CD4-positive, alpha-beta T cell treated with Interleukin-17A for 1 hour (primary cell): ENCODE measurements at regions not wholly inside any gene's neighbourhood (a gene's known extent, or its start where the extent isn't known, plus 50 kb on each side); places are given as distances from the start of the nearest gene placed in this dataset.
"Not testable (repeated sequence)": the region's sequence is repeated elsewhere in the genome, so short reads cannot be mapped to it uniquely, and the experiment has no call there.

Experiments
- DNase-seq: peaks from one replicate; pipeline ENCODE4 v3.0.0-alpha.2; 2020

DNA sequence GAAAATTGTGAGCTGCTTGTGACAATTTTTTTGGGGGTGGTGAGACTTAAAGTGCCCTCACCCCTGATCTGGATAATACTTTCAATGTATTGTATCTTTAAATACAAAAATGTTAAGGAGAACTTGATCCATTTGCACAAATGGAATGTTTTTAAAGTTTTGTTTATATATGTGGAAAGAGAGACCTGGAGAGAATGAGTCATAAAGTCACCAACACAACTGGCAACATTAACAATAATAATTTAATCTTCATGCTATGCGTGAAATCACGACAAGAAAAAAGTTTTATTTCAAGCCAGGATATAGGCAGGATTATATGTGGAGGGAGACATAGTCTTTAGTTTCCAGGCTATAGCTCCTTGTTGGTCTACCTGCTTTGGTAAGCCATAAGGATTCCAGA lies 537.5 kb downstream of the GPAM start:
- DNase-seq, result no peak

DNA sequence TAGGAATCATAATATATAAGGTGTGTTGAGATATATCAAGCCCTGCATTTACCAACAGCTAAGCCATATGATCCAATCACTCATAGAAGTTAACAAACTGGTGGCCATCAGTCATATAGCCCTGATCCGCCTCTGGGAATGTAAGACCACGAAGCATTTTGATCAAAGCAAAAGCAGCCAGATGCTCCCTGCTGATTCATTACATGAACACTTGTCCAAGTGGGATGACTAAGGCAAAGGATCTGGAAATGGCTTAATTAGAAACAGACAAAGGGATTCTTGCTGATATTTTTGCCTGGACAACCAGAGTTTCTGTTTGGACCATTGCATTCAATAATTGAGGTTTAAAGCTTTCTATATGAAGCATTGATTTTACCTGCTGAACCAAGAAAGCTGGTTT lies 535.5 kb downstream of the GPAM start:
- no peak for DNase-seq

DNA sequence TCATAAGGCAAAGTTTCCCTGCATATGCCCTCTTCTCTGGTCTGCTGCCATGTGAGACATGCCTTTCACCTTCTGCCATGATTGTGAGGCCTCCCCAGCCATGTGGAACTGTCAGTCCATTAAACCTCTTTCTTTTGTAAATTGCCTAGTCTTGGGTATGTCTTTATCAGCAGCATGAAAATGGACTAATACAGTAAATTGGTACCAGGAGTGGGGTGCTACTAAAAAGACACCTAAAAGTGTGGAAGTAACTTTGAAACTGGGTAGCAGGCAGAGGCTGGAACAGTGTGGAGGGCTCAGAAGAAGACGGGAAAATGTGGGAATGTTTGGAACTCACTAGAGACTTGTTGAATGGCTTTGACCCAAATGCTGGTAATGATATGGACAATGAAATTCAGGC lies 534.5 kb downstream of the GPAM start:
- DNase-seq, result not testable (repeated sequence)

DNA sequence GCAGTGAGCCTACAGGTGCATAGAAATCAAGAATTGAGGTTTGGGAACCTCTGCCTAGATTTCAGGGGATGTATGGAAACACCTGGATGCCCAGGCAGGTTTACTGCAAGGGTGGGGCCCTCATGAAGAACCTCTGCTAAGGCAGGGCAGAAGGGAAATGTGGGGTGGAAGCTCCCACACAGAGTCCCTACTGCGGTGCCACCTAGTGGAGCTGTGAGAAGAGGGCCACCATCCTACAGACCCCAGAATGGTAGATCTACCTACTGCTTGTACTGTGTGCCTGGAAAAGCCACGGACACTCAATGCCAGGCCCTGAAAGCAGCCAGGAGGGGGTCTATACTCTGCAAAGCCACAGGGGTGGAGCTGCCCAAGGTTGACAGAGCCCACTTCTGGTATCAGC lies 533.5 kb downstream of the GPAM start:
- DNase-seq, result no peak

DNA sequence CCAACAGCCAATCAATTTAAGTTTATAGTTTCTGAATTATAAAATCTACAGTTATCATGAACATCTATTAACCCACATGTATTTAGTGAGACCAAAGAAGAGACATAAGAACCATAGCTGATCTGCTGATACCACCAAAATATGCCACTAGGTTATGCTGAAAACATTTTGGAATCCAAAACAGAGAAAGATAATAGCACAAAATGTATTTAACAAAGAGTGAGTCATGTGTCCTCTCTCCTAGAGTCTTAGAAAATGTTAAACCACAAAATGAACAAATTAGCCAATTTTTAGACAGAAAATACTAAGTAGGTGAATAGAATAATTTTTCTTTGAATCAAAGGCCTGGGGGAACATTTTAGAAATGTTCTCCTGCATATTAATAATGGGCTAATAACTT lies 527.5 kb downstream of the GPAM start:
- no peak for DNase-seq

DNA sequence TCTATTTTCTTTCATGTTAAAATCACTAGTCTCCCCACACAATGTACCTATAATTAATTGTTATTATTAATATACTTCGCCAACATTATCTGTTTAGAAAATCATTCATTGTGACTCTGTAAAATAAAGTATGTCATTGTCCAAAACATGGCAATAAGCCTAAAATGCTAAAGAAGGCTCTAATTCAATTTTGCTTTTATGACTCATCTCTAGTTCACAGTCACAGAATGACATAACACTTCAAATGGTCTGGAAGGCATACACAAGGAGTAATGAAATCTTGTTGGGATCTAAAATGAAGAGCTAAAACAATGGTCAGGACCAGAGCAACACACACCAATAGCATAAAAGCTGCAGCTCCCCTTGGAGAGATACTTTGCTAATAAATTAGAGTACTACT lies 505.8 kb downstream of the GPAM start:
- no peak for DNase-seq

DNA sequence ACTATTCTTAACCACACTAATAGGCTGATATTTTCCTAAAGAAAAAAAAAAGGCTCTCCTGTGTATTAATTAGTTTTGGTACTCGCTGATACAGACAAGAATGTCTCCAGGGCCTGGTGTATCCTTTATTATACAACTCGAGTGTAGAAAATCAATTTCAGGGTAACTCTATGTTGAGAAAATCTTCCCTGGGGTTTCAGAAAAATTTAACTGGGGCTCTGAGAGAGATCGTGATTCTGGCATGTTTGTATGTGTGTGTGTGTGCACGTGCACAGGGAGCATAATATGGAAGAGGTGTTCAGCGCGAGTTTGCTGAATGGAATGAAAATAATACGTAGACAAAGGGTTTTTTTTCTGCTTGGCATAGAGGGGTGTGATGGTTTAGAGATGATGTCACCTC lies 496.8 kb downstream of the GPAM start:
- DNase-seq, result no peak

DNA sequence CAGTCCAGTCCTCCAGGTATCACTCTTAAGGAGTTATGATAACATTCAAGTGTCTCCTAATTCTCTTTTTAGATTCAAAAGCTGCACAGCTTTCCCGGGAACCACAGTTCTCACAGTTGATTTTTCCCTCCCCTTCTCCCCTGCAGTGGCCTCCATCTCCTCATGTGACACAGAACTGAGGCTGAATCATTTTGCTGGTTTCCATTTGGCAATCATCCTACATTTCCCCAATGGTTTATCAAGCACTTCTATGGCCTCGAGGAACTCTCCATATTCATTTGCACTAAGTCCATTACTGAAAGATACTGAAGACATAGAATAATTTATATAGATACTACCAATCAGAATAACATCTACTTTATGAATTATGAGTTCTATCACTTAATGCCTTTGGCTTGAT lies 484.9 kb downstream of the GPAM start:
- no peak for DNase-seq

DNA sequence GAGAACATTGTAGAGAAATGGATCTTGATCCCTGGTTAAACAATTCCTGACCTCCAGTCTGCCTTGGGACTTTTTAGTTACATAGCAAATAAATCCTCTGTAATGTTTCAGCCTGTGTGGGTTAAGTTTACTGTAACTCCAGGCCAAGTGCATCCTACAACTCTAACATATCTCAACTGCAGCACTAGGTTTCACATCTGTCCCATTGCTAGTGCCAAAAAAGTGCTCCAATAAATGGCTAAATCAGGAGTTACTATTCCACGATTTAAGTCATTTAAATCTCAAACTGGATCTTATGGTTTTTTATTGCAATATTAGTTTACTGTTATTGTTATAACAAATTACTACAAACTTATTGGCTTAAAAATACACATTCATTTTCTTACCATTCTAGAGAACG lies 479.6 kb downstream of the GPAM start:
- no peak for DNase-seq

DNA sequence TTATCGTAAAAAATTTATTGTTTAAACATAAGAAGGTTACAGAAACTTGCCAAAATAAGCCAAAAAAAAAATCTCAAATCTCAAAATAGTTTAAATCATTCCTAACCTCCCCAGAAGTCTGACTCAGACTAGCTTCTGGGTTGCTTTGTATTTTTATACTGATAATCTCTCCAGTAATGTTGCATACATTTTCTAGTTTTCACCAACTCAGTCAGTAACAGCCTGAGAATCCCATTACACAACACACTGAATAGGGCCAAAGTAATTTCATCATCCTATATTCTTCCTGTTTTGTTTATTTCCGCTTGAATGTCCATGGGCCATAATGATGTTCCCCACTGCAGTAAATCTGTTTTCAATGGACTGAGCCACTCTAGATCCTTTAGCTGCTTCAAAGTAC lies 478.5 kb downstream of the GPAM start:
- no peak for DNase-seq

DNA sequence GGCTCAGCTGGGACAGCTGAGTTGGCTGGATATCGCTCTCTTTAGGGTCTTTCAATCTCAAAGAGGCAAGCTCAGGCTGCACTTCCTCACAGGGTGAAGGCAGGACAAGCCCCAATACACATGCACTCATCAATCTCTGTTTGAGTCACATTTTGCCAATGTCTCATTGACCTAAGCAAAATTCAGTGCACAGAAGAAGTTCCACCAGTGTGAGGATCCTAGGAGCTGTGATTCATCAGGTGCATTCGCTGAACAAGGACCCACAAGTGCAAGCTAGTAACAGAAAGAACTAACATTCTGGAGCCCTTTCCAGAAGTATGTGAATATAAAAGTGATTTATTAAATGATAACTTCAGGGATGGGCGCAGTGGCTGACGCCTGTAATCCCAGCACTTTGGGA lies 477.2 kb downstream of the GPAM start:
- no peak for DNase-seq

DNA sequence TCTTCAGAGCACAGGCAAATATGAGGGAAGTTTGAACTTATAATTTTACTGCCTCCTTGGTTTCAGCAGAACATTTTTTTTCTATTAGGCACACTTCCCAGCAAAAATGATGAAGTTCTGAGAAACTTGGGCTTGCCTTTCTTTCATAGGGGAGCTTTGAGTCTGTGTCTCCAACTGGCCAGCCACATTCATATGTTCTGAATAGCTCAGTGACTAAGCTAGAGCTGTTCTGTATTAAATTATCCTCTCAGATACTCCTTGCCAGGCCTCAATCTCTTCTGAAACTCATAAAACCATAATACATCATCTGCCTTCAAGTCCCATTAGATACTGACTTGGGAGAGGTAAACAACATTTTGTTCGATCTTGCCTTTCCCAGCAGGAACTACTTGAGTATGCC lies 476.5 kb downstream of the GPAM start:
- DNase-seq, result no peak

DNA sequence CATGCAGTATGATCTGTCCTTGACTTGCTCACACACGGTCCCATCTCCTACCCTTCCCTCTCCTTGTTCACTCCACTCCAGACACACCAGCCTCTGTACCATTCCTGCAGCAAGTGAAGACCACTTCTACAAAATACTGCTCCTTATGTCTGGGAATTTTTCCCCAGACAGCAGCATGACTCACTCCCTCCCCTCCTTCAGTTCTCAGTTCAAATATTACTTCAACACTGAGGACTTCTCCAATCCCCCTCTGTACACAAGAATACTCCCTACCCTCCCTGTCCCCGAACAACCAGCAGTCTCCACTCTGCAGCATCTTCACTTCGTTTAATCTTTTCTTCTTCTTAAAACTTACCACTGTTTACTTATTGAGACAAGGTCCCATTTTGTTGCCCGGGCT lies 474.0 kb downstream of the GPAM start:
- DNase-seq, result no peak

DNA sequence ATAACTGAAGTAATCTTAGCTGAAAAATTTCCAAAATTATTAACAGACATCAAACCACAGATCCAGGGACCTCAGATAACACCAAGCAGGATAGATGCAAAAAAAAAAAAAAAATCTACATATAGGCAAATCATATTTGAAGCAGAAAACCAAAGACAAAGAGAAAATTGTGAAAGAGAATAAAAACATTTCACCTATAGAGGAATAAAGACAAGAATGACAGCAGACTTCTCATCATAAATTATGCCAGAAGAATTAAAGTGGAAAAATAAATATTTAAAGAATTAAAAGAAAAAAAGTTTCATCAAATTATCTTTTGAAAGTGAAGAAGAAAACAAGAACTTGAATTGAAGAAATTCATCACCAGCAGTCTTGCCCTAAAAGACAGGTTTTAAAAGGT lies 467.5 kb downstream of the GPAM start:
- DNase-seq, result no peak

DNA sequence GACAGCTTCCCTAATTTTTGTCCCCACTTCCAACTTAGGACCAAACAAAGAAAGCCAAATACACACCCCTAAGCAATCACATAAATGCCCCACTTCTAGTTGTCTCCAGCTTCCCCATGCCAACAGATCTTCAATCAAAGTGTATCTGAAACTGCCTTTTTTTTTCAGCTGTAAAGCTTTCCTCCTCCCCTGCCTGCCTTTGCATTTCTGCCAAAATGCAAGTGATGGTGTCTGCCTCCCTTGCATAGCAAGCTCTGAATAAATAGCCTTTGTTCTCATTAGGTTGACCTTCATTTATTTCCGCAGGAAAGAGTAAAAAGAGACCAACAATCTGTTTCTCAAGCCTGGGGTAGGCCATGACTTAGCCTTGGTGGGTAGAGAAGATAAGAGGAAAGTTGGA lies 459.4 kb downstream of the GPAM start:
- no peak for DNase-seq

DNA sequence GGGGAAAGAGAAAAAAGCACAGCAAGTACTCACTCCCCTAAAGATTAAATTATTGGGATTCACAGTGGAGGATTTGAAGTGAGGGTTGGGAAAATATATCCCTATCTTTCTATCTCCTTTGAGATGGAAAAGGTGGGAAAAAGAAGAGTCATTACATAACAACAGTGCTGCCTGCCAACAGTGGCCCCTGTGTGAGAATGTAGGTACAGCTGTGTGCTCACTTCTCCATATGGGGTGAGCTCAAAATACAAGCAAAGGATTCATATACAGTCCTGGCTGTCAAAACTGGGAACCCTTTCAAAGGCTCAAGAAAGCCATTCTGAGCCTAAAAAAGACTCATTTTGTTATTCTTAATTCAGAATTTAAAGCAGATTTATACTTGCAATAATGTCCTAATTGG lies 458.5 kb downstream of the GPAM start:
- DNase-seq, result no peak

DNA sequence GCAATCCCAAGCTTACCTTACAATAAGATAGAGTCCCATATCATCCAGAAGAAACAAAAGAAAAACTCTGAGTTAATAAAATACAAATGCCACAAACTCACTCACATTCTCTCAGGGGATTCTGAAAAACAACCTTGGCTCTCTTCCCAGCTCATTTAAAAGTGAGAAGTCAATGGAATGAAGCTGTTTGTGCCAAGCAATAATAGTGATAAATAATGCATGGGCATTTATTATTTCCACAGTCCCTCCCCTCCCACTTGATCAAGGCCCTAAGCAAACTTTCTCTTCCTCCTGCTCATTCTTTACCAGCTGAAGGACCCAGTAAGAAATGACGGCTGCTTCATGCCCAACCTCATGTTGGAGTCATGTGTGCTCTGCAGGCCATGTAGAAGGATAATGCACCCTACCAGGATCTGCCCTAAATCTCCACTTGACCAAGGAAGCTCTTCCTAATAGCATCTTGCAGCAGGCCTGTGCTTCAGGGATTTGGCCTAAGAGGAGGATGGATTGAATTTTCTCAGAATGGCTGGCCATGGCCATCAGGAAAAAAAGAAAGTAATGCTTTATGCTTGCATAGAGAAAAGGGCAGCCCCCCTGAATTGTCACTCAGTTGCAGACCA lies 451.3 kb downstream of the GPAM start:
- no peak for DNase-seq

DNA sequence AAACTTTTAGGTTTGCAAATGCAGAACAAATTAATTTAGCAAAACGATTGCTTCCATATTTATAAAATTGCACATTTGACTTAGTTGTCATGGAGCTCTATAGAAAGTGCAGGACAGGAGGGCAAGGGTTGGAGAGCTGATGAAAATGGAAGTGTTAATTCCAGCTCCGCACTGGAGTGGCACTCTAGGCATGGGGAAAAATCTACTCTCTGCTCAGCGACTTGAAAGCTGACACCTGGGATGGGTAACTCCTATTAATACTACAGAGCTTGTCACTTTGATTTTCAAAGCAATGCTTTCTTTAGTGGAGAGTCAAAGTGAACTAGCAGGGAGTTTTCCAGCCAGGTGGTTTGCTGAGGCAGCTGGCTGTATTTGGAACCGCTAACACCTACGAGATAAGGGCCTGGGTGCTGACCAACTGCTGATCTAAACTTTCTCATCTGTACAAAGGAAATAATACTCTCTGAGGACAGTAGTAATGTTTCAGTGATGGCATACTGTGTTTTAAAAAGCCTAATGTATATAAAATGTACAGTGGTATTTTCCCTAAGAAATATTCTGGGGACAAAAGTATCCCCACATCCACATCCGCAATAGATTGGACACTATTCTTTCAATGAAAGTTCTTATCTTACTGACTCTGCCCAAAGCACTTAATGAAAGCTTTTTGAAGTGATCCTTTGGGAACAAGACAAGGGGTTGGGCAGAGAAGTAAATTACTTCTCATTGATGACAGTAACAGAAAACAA lies 444.3 kb downstream of the GPAM start:
- no peak for DNase-seq

DNA sequence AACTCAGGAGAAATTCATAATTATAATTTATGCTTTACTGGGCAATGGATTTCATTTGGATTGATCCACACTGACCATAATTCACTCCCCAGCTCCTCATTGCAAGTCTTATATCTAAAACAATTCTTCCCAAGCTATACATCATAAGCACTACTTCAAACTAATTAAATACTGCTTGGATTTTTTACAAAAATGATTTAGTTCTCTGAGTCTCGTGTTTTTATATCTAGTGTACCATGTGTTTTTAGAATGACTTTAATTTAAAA lies 443.8 kb downstream of the GPAM start:
- no peak for DNase-seq

DNA sequence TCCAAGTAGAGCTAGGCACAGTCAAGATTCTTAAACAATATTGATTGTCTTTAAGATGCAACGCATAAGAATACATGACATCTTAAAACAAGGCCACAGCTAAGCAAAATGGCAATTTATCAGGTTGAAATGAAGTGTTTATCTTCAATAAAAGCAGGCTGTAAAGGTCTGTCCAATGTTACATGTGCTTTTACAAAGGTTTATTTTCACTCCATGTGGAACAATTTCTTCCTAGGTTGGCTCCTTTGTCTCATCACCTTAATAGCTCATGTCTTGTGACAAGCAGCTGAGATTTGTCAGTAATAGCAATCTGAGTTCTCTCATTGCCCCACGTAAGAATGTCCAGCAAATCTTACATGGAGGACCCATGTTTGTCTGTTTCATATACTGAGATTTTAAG lies 437.6 kb downstream of the GPAM start:
- DNase-seq, result no peak

DNA sequence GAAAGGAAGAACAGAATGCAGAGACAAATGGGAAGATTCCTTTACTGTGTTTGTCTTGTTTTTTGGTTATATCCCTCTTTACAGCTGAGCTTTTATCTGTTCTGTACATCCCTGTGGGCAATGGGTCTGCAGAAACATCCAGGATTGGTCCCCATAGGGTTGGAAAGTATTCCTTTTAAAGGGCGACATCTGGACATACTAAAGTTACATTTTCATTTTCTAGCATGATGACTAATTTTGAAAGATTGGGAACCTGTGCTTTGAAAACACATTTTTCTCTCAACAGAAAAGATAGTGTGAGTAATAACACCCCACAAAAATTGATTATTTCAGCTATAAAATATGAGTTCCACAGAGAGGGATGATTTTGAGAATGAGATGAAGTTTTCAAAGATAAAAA lies 435.8 kb downstream of the GPAM start:
- DNase-seq, result no peak

DNA sequence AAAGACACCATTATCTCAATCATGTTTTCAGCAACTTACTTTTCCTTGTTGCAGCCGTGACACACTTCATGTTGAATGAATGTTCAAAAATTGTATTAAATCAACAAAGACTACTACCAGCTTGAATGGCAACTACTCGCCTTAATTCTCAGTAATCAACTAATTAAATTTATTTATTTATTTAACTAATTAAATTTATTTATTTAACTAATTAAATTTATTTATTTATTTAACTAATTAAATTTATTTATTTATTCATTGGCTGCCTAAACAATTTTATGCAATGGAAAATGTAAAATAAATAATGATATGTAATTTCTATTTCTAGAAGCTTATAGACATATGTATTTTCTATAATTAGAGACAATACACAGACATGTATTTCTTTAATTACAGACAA lies 435.4 kb downstream of the GPAM start:
- no peak for DNase-seq

DNA sequence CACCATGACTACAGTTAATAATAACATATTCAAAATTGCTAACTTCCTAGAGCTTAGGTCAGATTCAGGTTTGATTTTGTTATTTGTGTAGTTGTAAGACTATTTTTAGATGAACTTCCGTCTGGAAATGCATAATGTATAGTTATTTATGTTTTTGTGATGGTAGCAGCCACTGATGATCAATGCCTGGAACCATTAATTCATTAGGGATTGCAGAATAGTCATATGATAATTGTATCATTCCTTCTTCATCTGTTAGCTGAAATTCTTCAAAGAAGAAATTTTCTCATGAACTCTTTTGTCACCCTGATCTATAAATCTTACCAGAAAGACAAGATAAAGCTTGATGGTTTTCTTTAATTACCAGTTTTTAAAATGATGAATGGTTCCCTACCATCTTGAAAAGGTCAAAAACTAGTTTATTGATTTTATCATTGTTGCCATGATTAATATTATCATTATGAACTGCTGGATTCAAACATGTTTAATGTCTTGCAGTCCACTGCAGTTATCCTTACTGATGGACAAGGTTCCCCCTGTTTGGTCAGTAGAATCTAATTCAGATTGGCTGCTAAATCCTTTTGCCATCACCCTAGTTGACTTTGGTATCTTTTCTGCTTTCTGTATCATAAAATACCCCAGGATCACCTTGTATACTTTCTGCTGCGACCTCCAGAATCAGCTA lies 433.3 kb downstream of the GPAM start:
- DNase-seq, result no peak

DNA sequence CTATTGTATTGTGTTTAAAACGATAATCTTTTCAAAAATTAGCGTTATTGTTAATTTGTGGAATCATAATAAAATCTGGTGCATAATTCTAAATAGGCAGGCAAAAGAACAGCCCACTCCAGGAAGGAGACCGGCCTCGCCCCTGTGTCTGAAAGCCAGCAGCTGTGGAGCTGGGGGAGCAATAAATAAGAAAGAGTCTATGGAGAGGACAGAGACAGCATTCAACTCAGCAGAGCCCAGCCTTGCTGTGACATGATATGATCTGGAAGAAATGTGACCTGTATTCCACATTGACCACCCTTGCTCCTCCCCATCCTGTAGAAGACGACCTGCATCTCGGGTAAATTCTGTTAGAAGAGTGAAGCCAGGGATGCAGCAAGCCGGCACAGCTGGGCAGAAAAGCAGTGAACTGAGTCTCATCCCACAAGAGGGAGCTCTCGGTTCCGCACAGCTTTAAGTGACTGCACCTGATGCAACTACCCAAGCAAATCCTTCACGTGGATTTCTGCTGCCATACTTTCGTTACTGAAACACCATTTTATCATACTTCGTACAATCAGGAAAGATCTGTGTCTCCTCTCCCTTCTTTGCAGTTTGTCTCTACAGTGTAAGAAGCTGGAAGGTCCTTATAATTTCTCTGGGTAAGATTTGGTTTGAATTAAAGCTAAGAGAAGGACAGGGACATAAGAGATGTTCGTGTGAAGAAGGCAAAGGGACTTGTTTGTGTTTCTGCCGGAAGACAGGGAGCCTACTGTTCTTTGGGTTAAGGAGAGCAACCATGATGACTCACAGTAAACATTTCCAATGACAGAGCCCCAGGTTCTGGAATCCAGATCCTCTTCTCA lies 427.1 kb downstream of the GPAM start:
- no peak for DNase-seq
